AG04449 (cell line): ENCODE measurements at regions not wholly inside any gene's neighbourhood (a gene's known extent, or its start where the extent isn't known, plus 50 kb on each side); places are given as distances from the start of the nearest gene placed in this dataset.
"Not testable (repeated sequence)": the region's sequence is repeated elsewhere in the genome, so short reads cannot be mapped to it uniquely, and the experiment has no call there.

Experiments
- CTCF ChIA-PET: fragments of 350-600 bp; formaldehyde crosslinking; extraction: SDS; loops from one replicate; lab custom pipeline; 2021; ENCODE audit warnings: antibody characterized with exemption; lab: Yijun Ruan, JAX
- POLR2A ChIA-PET: fragments of 400-600, 350-600 bp; formaldehyde crosslinking; extraction: SDS; loops from one replicate; lab custom pipeline; 2020; ENCODE audit warnings: antibody characterized with exemption, inconsistent platforms; lab: Yijun Ruan, JAX
- DNase-seq: peaks from one replicate; pipeline ENCODE4 v3.0.0-alpha.2; 2010; ENCODE audit warnings: low read depth, low spot score
- H3K4me3 ChIP-seq: 2 replicates; pipeline ENCODE4 v1.5.1; 2011; ENCODE audit warnings: low read depth, mild to moderate bottlenecking, control low read depth, low read length
- TF ChIP-seq, protein P1 (sequence below): IDR thresholded peaks from one replicate; pipeline ENCODE4 v1.5.1; 2011; ENCODE audit warnings: mild to moderate bottlenecking, moderate library complexity, low read length, control low read depth, inconsistent platforms; ENCODE audit not compliant: insufficient read depth; ENCODE audit errors: missing control alignments

DNA sequence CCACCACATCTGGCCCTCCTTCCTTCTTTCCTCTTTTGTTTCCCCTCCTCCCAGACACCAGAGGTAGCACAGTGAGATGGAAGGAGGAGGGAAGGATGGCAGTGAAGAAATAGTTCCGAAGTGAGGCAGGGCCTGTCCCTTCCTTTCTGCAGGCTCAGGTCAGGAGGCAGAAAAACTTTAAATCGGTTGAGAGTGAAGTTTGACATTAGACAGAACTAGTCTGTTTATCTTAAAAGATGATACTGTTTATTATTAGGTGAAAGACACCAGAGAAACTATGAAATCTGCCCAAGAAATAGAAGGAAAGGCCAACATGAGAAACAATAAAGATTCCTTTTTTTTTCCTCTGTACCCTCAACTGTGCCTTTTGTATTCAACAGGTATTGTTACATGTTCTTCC is 670.3 kb downstream of the UTRN start:
- DNase-seq = no peak
- CTCF ChIA-PET = no interaction called here
- POLR2A ChIA-PET = no interaction called here
- TF ChIP-seq, protein P1, sequence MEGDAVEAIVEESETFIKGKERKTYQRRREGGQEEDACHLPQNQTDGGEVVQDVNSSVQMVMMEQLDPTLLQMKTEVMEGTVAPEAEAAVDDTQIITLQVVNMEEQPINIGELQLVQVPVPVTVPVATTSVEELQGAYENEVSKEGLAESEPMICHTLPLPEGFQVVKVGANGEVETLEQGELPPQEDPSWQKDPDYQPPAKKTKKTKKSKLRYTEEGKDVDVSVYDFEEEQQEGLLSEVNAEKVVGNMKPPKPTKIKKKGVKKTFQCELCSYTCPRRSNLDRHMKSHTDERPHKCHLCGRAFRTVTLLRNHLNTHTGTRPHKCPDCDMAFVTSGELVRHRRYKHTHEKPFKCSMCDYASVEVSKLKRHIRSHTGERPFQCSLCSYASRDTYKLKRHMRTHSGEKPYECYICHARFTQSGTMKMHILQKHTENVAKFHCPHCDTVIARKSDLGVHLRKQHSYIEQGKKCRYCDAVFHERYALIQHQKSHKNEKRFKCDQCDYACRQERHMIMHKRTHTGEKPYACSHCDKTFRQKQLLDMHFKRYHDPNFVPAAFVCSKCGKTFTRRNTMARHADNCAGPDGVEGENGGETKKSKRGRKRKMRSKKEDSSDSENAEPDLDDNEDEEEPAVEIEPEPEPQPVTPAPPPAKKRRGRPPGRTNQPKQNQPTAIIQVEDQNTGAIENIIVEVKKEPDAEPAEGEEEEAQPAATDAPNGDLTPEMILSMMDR = no peak
- H3K4me3 ChIP-seq = no peak overlapping the region

- DNase-seq = peak; percentile 50
- CTCF ChIA-PET = no interaction called here
- no peak overlapping the region for H3K4me3 ChIP-seq
- POLR2A ChIA-PET = no interaction called here
- TF ChIP-seq, protein P1 = no peak
Measured at GRCh38 chr6:144955859-144956258, 670.7 kb downstream of the UTRN start.

DNA sequence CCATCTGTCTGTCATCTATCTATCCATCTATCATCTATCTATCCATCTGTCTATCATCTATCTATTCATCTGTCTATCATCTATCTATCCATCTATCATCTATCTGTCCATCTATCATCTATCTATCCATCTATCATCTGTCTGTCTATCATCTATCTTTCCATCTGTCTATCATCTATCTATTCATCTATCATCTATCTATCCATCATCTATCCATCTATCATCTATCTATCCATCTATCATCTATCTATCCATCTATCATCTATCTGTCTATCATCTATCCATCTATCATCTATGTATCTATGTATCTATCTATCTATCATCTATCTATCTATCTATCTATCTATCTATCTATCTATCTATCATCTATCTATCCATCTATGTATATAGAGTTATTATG is 671.6 kb downstream of the UTRN start:
- CTCF ChIA-PET = interaction anchor here (1.8 kb wide), 1 partner anchor 22 kb away, joined by 4 read pairs; no protein-coding TSS in a partner anchor
- H3K4me3 ChIP-seq, POLR2A ChIA-PET, DNase-seq: not testable (repeated sequence)

DNA sequence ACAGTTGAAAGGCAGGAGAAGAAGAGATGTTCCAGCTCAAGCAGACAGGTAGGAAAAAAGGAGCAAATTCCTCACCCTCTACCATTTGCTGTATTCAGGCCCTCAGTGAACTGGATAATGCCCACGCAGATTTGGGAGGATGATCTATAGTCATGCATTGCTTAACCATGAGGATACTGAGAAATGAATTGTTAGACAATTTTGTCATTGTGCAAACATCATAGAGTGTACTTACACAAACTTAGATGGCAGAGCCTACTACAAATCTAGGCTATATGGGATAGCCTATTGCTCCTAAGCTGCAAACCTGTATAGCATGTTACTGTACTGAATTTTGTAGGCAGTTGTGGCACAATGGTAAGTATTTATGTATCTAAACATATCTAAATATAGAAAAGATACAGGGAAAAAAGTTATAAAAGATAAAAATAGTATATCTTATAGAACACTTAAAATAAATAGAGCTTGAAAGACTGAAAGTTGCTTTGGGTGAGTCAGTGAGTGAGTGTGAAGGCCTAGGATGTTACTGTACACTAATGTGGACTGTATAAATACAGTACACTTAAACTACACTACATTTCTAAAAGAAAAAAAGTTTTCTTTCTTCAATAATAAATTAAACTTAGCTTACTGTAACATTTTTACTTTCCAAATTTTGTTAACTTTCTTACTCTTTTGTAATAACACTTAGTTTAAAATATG is 672.3 kb downstream of the UTRN start:
- H3K4me3 ChIP-seq = no peak overlapping the region
- TF ChIP-seq, protein P1 = no peak
- no peak for DNase-seq
- CTCF ChIA-PET = interaction anchor here (0.9 to 1.8 kb wide), 4 partner anchors 12 to 41 kb away, joined by 3 to 5 read pairs (median 4); no protein-coding TSS in a partner anchor
- POLR2A ChIA-PET = no interaction called here

GRCh38 chr6:144969154-144969553 is 684.0 kb downstream of the UTRN start:
- DNase-seq = no peak
- POLR2A ChIA-PET = no interaction called here
- TF ChIP-seq, protein P1 = no peak
- no peak overlapping the region for H3K4me3 ChIP-seq
- CTCF ChIA-PET = interaction anchor here (0.8 kb wide), 1 partner anchor 11 kb away, joined by 5 read pairs; no protein-coding TSS in a partner anchor

DNA sequence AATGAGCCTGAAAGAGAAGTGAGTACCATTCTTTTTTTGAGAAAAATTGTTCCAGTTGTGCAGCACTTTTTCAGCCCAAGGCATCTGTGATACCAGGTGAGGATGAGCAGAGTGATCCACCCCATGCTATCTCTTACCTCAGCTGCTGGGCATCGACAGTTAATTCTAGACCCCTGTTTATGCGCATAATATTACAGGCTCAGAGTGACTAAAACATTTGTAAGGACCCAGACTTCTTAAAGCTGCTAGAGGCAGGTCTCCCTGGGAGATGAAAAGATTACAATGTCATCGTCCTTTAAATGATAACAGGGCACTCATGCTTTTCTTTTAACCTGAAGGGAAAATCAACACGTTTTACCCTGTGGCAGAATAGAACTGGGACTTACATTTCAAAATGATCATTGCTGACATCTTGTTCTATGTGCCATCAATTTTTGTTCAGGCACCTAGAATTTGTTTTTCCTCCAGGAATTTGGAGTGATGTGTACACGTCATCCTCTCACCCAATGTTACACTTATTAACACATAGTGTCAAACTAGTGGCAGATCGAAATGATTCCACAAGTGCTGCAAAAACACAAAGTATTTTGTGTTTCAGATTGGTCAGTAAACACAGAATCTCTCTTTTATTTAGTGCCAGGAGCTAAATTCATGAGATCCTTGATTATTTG is 684.6 kb downstream of the UTRN start:
- POLR2A ChIA-PET = no interaction called here
- TF ChIP-seq, protein P1 = no peak
- CTCF ChIA-PET = interaction anchor here (0.8 to 1.0 kb wide), 2 partner anchors 10 to 12 kb away, joined by 3 to 5 read pairs; no protein-coding TSS in a partner anchor
- H3K4me3 ChIP-seq = no peak overlapping the region
- DNase-seq = no peak

DNA sequence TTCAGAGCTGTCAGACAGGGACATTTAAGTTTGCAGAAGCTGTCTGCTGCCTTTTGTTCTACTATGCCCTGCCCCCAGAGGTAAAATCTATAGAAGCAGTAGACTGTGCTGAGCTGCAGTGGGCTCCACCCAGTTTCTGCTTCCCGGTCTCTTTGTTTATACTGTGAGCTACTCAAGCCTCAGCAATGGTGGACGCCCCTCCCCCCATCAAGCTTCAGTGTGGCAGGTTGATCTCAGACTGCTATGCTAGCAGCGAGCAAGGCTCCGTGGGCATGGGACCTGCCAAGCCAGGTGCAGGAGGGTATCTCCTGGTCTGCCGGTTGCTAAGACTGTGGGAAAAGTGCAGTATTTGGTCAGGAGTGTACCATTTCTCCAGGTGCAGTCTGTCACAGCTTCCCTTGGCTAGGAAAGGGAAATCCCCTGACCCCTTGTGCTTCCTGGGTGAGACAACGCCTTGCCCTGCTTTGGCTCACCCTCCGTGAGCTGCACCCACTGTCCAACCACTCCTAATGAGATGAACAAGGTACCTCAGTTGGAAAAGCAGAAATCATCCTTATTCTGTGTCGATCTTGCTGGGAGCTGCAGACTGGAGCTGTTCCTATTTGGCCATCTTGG is 692.2 kb downstream of the UTRN start:
- POLR2A ChIA-PET = interaction anchor here (0.6 kb wide), 1 partner anchor 23 kb away, joined by 3 read pairs; no protein-coding TSS in a partner anchor
- not testable (repeated sequence) for H3K4me3 ChIP-seq, DNase-seq
- CTCF ChIA-PET = interaction anchor here (1.1 kb wide), 2 partner anchors 13 to 52 kb away, joined by 3 to 4 read pairs; no protein-coding TSS in a partner anchor
